T-helper 2 cell treated with Interferon-gamma antibody and Interleukin-4, amounts not matched to agents 5 μg/mL and 100 μg/mL, for 36 hours (primary cell): ENCODE measurements at regions not wholly inside any gene's neighbourhood (a gene's known extent, or its start where the extent isn't known, plus 50 kb on each side); places are given as distances from the start of the nearest gene placed in this dataset.

Experiments
- DNase-seq: peaks from one replicate; pipeline ENCODE4 v3.0.0; 2021; ENCODE audit warnings: low spot score
- H3K27ac Mint-ChIP-seq: one replicate; pipeline ENCODE4 v1.8.0; 2021; ENCODE audit warnings: mild to moderate bottlenecking, mixed read lengths
- H3K27me3 Mint-ChIP-seq: one replicate; pipeline ENCODE4 v1.8.0; 2021; ENCODE audit warnings: low read depth, mixed read lengths
- H3K36me3 Mint-ChIP-seq: one replicate; pipeline ENCODE4 v1.8.0; 2021; ENCODE audit warnings: low read depth, mixed read lengths
- H3K4me1 Mint-ChIP-seq: one replicate; pipeline ENCODE4 v1.8.0; 2021; ENCODE audit warnings: low read depth, mixed read lengths
- H3K4me3 Mint-ChIP-seq: one replicate; pipeline ENCODE4 v1.8.0; 2022; ENCODE audit warnings: mild to moderate bottlenecking, moderate library complexity, mixed read lengths
- H3K9me3 Mint-ChIP-seq: one replicate; pipeline ENCODE4 v1.8.0; 2021; ENCODE audit warnings: mixed read lengths

DNA sequence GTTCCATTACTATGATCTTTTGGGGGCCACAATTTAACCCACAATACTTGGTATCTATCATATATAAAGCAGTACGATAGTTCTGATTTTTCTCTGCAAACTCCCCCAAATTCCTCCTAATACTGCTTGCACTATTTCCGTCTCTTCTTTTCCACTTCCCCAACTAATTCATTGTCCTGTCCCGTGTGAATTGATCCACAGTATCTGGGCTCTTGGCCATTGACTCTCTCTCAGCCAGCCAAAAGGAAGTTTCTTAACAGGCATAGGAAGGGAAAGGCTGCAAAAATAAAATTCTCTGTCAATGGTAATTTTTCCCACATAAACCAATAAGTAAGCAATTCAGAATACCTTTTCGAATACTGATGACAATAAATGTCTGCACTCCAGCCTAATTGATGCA is 91.7 kb upstream of the DSCAM start:
- Mint-ChIP-seq H3K4me1 (no peaks in the 10 kb centered on the region), H3K4me3 (no peak overlapping the region), H3K9me3 (no peaks in the 10 kb centered on the region), H3K27me3 (no peaks in the 10 kb centered on the region), H3K36me3 (no peaks in the 10 kb centered on the region), H3K27ac (no peak overlapping the region)
- DNase-seq, result no peak

DNA sequence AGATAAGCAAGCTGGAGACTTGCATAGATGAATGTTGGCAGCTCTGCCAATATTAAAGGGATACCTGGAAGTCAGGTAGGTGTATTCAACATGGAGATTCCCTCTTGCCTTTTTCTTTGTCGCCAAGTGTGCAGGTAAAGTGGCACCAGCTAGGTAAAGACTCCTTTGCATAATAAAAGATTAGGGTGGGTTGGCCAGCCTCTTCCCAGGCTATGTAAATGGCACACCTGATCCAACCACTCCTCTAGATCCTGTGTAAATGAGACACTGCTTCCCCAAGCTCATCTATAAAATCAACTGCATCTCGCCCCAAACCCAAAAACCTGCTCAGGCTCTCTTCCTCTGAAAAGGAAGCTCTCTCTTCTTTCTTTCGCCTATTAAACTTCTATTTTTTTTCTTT is 100.8 kb upstream of the DSCAM start:
- DNase-seq, result no peak
- no peaks in the 10 kb centered on the region for H3K27me3 Mint-ChIP-seq
- no peaks in the 10 kb centered on the region for H3K4me1 Mint-ChIP-seq
- H3K27ac Mint-ChIP-seq, result no peak overlapping the region
- H3K36me3 Mint-ChIP-seq, result no peaks in the 10 kb centered on the region
- H3K9me3 Mint-ChIP-seq, result peaks cover 25% of the 10 kb centered on the region
- H3K4me3 Mint-ChIP-seq, result no peak overlapping the region

DNA sequence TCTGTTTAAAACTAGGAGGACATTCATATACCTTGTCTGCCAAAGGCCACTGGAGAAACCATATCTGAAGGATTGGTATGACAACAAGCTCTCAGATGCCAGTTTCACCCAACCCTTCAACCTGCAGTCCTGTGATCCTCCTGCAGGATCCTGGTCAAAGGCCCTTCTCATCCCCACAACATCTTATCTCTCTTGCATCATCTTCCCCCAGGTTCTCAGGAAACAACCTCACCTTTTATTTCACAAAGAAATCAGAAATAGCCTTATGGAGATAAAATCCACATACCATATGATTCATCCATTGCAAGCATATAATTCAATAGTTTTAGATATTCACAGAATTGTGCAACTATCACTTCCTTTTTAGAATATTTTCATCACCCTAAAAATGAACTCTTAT is 104.0 kb upstream of the DSCAM start:
- Mint-ChIP-seq H3K4me3 (no peak overlapping the region), H3K9me3 (peaks cover 6% of the 10 kb centered on the region), H3K27ac (no peak overlapping the region), H3K36me3 (no peaks in the 10 kb centered on the region), H3K27me3 (no peaks in the 10 kb centered on the region), H3K4me1 (no peaks in the 10 kb centered on the region)
- DNase-seq, result no peak

DNA sequence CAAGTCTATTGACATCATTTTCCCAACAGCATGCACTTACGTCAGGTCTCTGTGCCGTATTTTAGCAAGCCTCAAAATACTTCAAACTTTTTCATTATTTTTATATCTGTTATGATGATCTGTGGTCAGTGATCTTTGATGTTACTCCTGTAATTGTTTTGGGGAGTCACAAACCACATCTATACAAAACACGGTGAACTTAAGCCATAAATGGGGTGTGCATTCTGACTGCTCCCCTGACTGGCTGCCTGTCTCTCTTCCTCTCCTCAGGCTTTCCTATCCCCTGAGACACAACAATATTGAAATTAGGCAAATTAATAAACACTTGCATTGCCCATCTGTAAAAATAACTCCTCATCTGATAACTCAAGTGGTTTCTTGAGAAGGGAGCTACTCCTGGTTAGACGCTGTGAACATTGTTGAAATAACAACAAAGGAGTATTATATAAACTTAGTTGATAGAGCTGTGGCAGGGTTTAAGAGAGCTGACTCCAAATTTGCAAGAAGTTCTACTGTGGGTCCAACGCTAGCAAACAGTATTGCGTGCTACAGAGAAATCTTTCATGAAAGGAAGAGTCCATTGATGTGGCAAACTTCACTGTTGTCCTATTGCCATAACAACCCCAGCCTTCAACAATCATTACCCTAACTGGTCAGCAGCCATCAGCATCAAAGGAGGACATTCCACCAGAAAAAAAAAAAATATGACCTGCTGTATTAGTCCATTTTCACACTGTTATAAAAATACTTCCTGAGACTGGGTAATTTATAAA is 105.8 kb upstream of the DSCAM start:
- no peak for DNase-seq
- H3K9me3 Mint-ChIP-seq, result peaks cover 9% of the 10 kb centered on the region
- no peaks in the 10 kb centered on the region for H3K36me3 Mint-ChIP-seq
- H3K4me1 Mint-ChIP-seq, result no peaks in the 10 kb centered on the region
- H3K27ac Mint-ChIP-seq, result no peak overlapping the region
- H3K27me3 Mint-ChIP-seq, result no peaks in the 10 kb centered on the region
- no peak overlapping the region for H3K4me3 Mint-ChIP-seq

DNA sequence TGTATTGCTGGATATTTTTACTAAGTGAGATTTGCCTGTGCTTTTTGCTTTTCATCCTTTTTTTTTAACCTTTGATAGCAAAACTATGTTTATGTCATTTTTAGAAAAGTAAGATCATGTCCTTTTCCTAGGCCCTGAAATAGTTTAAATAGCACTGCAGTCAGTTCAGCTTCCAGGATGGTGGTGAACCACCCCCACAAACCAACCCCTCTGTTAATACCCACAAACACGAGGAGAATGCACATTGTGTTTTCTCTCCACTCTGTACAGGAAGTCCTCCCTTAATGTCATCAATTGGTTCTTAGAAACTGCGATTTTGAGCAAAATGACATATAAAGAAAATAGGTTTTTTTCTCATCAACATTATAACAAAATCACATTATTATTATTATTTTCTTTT is 117.7 kb upstream of the DSCAM start:
- no peaks in the 10 kb centered on the region for H3K36me3 Mint-ChIP-seq
- no peak overlapping the region for H3K27ac Mint-ChIP-seq
- no peaks in the 10 kb centered on the region for H3K27me3 Mint-ChIP-seq
- DNase-seq, result no peak
- H3K4me1 Mint-ChIP-seq, result no peaks in the 10 kb centered on the region
- H3K4me3 Mint-ChIP-seq, result no peak overlapping the region
- H3K9me3 Mint-ChIP-seq, result peaks cover 4% of the 10 kb centered on the region

DNA sequence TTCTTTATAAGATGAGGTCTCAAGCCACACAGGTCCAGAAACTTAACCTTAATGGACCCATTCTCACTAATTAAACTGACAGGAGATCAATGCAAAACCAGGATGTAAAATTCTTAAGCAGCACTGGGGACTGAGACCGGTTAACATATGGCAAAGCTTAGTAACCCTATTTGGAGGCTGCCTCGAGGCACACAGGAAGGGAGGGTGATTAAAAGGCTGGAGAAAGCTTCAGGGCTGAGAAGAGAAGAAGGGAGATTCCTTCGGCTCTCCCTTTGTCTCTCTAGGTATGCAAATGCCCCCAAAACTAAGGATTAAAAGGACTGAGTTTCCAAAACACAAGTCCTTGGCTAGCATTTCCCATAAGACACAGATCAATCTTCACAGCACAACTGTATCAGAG is 120.8 kb upstream of the DSCAM start:
- no peaks in the 10 kb centered on the region for H3K9me3 Mint-ChIP-seq
- H3K27ac Mint-ChIP-seq, result no peak overlapping the region
- no peaks in the 10 kb centered on the region for H3K27me3 Mint-ChIP-seq
- H3K4me3 Mint-ChIP-seq, result no peak overlapping the region
- no peaks in the 10 kb centered on the region for H3K4me1 Mint-ChIP-seq
- no peaks in the 10 kb centered on the region for H3K36me3 Mint-ChIP-seq
- DNase-seq, result no peak

DNA sequence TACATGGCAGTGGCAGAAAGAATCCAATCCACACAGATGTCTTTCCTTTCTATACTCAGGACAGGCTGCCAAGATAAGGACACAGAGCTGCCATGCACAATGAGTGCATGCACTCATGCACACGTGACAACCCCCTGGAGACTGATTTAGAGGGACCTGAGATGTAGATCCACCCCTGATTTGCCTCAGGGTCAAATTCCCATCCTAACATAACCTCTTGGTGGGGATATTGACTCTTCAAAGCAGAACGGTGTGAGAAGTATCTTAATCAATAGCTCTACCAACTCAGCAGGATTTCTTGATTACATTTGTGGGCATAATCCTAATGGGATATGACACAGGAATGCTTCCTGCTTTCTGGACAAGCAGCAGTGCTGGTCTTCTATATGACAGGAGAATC is 125.2 kb upstream of the DSCAM start:
- no peaks in the 10 kb centered on the region for H3K27me3 Mint-ChIP-seq
- H3K9me3 Mint-ChIP-seq, result no peaks in the 10 kb centered on the region
- H3K36me3 Mint-ChIP-seq, result no peaks in the 10 kb centered on the region
- DNase-seq, result no peak
- no peak overlapping the region for H3K27ac Mint-ChIP-seq
- H3K4me1 Mint-ChIP-seq, result no peaks in the 10 kb centered on the region
- no peak overlapping the region for H3K4me3 Mint-ChIP-seq

DNA sequence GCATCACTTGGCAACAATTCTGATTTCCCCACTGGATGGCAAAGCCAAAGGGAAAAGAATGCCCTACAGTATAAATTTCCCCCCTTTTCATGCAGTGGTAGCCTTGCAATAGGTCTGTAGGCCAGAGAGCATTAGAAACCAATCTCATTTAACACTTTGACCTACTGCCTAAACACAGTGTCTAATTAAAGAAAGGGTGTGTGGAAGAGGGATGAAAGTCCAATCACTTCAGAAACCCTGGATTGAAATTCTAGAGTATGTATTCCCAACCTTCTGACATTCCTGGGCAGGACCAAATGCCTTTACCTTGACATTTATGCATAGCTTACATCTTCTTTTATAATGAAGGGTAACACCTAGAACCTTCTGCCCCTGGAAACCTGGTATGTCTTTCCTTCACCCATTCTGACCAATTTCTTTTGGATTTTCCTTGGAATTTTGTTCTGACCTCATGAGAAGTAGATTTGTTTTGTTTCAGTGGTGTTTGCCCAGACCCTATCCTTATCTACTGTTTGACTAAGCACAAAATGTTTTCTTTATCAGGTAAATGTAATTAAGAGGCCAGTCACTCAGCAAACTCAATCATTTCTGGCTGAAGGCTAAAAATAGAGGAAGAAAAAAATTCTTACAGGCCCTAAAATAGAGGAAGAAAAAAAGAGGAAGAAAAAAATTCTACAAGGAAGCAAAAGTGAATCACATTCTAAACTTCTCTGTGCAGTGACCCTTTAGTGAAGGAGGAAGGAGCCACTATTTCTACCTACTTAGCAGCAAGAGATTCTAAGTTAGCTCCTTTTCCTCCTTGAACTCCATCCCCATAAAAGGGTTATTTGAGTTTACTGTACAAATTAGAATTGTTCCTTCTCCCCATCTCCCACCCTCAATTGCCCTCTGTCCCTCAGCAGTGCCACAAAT is 129.5 kb upstream of the DSCAM start:
- Mint-ChIP-seq H3K36me3 (no peaks in the 10 kb centered on the region), H3K27ac (no peak overlapping the region), H3K4me3 (no peak overlapping the region), H3K27me3 (no peaks in the 10 kb centered on the region), H3K9me3 (peaks cover 12% of the 10 kb centered on the region), H3K4me1 (no peaks in the 10 kb centered on the region)
- no peak for DNase-seq

DNA sequence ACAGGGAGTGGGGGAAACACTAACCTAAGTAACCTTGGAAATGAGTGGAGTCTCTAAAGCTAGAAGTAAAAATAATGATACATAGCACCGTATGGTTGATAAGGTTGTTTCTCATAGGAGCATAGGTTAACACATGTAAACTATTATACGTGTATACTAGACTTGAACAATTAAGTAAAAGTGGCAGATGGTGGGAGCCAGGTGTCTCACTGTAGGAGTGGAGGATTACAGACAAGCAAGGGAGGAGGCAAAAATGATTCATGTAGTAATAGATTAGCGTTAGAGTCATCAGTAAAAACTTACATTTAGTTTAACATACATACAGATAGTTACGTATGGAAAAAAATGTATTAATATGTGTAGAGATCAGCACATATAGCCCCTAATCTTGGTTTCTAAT is 138.4 kb upstream of the DSCAM start:
- H3K4me3 Mint-ChIP-seq, result no peak overlapping the region

DNA sequence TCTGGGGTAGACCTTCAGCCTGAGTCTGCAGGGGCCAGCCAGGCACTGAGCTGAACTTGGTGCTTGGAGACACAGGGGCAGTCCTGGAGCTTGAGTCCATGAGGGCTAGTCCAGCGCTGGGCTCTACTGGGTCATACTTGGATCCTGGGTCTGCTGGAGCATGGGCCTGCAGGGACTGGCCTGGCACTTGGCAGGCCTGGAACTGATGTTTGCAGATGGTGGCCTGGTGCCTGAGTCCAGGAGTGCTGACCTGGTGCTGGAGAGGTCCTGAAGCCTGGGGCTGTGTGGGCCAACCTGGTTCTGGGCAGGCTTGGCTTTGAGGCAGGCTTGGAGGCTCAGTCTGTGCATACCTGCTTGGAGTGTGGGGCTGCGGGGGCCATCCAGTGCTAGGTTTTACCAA is 143.4 kb upstream of the DSCAM start:
- Mint-ChIP-seq H3K9me3 (peaks cover 4% of the 10 kb centered on the region), H3K4me1 (no peaks in the 10 kb centered on the region), H3K27ac (no peak overlapping the region), H3K4me3 (no peak overlapping the region), H3K27me3 (no peaks in the 10 kb centered on the region), H3K36me3 (no peaks in the 10 kb centered on the region)
- DNase-seq, result no peak

More for the DNA sequence above, 138.4 kb upstream of the DSCAM start:
- Mint-ChIP-seq H3K36me3 (no peaks in the 10 kb centered on the region), H3K27me3 (no peaks in the 10 kb centered on the region), H3K4me1 (no peaks in the 10 kb centered on the region), H3K27ac (no peak overlapping the region), H3K9me3 (peaks cover 12% of the 10 kb centered on the region)
- no peak for DNase-seq

DNA sequence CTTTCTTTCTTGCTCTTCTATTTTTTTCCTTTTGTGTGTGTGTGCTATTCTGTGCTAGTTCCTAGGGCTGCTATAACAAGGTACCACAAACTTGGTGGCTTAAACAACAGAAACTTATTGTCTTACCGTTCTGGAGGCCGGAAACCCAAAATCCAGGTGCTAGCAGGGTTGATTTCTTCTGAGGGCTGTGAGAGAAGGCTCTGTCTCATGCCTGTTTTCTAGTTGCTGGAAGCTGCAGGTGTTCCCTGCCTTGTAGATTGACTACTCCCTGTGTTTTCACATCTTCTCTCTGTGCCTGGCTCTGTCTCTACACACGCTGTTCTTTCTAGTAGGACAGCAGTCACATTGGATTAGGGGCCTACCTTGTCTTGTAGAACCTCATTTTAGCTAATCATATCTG is 150.9 kb upstream of the DSCAM start:
- H3K27ac Mint-ChIP-seq, result no peak overlapping the region
- no peak overlapping the region for H3K4me3 Mint-ChIP-seq
- H3K9me3 Mint-ChIP-seq, result peaks cover 5% of the 10 kb centered on the region
- no peak for DNase-seq
- H3K36me3 Mint-ChIP-seq, result no peaks in the 10 kb centered on the region
- no peaks in the 10 kb centered on the region for H3K27me3 Mint-ChIP-seq
- H3K4me1 Mint-ChIP-seq, result no peaks in the 10 kb centered on the region

DNA sequence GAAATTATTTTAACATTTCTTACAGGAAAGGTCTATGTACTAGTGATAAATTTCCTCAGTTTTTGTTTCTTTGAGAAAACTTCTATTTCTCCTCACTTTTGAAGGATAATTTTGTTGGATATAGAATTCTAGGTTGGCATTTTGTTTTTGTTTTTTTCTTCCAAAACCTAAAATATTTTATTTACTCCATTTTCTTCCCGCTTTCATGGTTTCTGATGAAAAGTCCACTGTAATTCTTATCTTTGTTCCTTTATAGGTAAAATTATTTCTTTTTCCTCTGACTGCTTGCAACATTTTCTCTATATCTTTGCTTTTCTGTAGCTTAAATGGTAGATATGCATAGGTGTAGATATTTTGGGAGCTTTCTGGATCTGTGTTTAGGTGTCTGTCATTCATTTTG is 153.9 kb upstream of the DSCAM start:
- Mint-ChIP-seq H3K27ac (no peak overlapping the region), H3K36me3 (no peaks in the 10 kb centered on the region), H3K4me1 (no peaks in the 10 kb centered on the region), H3K9me3 (peaks cover 10% of the 10 kb centered on the region), H3K4me3 (no peak overlapping the region), H3K27me3 (no peaks in the 10 kb centered on the region)
- no peak for DNase-seq

DNA sequence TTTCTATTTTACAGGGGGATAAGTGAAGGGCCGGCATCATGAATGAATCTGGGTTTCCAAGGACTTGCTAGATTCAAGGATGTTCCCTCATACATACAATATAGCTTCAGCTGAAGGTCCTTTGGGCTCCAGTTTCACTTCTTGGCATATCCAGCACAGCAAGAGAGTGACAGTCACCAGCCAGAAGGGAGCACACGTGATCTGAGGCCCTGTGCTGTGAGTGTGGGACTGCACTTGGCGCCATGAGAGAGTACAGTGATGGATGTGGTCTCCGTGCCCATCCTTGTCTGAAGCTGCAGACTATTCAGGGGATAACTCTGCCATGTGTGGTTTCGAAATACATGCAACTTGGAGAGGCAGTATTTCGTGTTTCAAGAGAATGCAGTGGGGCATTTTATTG is 159.7 kb upstream of the DSCAM start:
- peaks cover 4% of the 10 kb centered on the region for H3K9me3 Mint-ChIP-seq
- H3K36me3 Mint-ChIP-seq, result no peaks in the 10 kb centered on the region
- H3K27me3 Mint-ChIP-seq, result no peaks in the 10 kb centered on the region
- DNase-seq, result no peak
- H3K4me1 Mint-ChIP-seq, result no peaks in the 10 kb centered on the region
- no peak overlapping the region for H3K27ac Mint-ChIP-seq
- no peak overlapping the region for H3K4me3 Mint-ChIP-seq

DNA sequence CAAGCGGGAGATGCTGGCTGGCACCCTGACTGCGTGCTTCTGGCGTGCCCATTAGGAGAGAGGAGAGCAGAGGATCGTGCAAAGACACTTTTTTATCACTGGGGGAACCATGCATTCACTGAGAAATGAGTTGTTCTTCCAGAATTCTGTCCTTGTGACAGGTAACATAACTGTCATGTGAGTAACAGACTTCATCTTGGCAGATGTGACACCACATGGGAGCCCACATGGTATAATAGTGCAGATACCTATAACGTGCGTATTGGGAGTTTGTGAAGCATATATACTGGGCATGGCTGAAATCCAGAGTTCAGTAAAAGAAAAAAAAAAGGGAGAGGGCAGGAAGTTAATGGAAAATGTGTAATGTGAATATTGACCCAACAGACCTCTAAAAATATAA is 159.6 kb upstream of the BACE2 start:
- no peak overlapping the region for H3K4me3 Mint-ChIP-seq
- H3K27me3 Mint-ChIP-seq, result no peaks in the 10 kb centered on the region
- no peaks in the 10 kb centered on the region for H3K36me3 Mint-ChIP-seq
- H3K9me3 Mint-ChIP-seq, result peaks cover 4% of the 10 kb centered on the region
- DNase-seq, result no peak
- no peak overlapping the region for H3K27ac Mint-ChIP-seq
- H3K4me1 Mint-ChIP-seq, result no peaks in the 10 kb centered on the region
